VCaP (cell line): ENCODE measurements at regions not wholly inside any gene's neighbourhood (a gene's known extent, or its start where the extent isn't known, plus 50 kb on each side); places are given as distances from the start of the nearest gene placed in this dataset.
A peak's percentile ranks its signal among the peaks of the same experiment; 100 is the strongest.

Experiments used
- H3K27ac ChIP-seq: fragments of 450-650 bp; 2 replicates; pipeline ENCODE4 v1.5.1; 2017
- TF ChIP-seq, protein P1 (sequence below): fragments of 450-650 bp; conservative IDR thresholded peaks from 2 replicates; pipeline ENCODE4 v1.5.1; 2017; ENCODE audit warnings: mild to moderate bottlenecking, moderate library complexity

DNA sequence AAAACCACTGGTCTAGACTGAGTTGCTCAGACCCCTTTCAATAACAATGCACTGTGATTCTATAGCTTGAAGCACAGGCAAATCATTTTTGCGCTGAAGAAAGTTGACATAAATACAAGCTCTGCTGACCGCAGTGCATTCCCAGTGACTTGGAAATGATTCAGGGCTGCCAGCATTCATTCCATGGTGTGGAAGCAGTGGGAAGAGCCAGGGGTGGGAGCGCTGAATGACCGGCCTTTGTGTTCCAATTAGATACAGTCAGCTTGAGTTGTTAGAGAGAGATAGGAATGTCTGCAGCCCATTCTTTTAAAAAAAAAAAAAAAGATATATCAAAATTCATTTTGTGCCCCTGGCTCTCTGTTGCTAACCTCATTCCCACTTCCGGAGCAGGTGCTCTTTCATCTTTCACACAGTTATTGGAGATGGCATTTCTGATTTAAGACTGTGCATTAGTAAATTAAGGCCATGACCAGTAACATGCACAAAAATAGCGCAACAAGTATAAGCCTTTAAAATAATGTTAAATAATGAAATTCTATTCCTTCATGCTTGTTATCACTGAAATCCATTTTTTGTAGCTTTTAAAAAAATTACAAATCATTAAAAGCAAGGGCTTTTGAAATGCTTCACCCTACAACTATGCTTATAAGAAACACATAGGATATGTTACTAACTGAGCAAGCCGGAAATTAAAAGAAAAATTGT lies 59.4 kb upstream of the CTLA4 start:
- TF ChIP-seq, protein P1, sequence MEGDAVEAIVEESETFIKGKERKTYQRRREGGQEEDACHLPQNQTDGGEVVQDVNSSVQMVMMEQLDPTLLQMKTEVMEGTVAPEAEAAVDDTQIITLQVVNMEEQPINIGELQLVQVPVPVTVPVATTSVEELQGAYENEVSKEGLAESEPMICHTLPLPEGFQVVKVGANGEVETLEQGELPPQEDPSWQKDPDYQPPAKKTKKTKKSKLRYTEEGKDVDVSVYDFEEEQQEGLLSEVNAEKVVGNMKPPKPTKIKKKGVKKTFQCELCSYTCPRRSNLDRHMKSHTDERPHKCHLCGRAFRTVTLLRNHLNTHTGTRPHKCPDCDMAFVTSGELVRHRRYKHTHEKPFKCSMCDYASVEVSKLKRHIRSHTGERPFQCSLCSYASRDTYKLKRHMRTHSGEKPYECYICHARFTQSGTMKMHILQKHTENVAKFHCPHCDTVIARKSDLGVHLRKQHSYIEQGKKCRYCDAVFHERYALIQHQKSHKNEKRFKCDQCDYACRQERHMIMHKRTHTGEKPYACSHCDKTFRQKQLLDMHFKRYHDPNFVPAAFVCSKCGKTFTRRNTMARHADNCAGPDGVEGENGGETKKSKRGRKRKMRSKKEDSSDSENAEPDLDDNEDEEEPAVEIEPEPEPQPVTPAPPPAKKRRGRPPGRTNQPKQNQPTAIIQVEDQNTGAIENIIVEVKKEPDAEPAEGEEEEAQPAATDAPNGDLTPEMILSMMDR, result no peak
- no peak overlapping the region; the same call in 1 of the 2 replicates for H3K27ac ChIP-seq

DNA sequence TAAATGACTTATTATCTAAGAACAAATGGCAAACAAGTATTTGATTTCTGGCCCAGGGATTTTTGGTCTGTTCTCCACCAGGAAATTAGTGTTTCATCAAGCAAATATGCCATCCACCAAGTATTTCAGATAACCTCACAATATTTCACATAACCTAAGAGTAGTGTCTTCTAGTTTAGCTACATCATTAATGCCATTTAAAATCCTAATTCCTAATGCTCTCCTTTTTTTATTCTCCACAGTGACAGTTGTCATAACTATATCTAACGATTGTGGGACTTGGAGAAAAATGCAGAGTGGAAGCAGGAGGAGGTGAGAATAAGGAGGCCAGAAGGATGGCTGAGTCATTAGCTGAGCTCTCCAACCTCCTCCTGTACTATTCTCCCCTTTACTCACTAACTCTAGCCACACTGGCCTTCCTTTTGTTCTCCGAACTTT lies 58.5 kb upstream of the CTLA4 start:
- TF ChIP-seq, protein P1, result no peak
- H3K27ac ChIP-seq, result no peak overlapping the region

DNA sequence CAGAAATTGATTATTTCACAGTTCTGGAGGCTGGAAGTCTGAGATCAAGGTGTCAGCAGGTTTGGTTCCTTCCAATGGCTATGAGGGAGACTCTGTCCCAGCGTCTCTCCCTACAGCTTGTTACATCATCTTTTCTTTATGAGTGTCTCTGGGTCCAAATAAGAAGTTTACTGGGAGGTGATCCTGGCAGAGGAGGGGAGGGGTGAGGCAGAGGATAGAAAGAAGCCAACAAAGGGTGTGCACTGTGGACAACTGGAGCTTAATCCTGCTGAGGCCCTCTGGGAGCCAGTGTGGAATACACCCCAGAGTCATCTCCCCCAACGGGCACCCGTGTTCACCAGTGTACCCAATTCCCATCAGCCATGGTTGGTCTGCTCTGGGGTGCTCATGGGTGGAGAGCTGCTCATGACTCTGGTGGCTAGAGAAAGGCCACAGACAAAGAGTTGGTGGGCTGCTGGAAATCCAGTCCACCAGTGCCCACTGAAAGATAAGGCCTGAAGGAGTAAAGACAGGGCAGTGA lies 57.5 kb upstream of the CTLA4 start:
- TF ChIP-seq, protein P1, result no peak

DNA sequence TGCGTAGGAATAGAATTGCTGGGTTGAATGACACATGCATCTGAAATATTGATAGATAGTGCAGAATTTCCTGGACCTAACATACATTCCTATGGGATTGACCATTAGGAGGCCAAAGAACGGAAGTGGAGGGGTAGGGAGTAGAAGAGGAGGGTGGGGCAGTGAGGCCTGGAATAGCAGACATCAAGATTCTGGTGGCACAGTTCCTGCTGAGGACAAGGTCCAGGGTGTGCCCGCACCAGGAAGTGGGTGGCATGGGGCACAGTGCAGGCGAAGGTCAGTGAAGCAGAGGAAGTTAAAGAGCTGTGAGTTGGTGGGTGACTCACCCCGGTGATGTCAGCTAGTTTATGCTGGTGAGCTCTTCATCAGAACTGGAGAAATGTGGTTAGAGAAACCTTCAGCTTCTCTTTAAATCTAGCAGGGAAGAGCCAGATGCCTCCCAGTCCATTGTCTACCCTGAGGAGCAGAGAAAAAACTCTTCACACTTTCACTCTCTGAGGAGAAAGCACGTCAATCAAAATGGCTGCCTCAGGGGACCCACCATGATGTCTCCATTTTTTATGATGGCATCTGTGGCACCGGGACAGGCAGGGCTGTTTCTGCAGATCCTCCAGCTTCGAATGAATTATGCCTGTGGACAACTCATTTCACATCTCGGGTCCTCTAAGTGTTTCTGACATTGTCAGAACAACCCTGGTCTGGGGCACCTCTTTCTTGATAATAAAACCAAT lies 55.9 kb upstream of the CTLA4 start:
- H3K27ac ChIP-seq, result no peak overlapping the region

More for the DNA sequence above, 57.5 kb upstream of the CTLA4 start:
- no peak overlapping the region for H3K27ac ChIP-seq

DNA sequence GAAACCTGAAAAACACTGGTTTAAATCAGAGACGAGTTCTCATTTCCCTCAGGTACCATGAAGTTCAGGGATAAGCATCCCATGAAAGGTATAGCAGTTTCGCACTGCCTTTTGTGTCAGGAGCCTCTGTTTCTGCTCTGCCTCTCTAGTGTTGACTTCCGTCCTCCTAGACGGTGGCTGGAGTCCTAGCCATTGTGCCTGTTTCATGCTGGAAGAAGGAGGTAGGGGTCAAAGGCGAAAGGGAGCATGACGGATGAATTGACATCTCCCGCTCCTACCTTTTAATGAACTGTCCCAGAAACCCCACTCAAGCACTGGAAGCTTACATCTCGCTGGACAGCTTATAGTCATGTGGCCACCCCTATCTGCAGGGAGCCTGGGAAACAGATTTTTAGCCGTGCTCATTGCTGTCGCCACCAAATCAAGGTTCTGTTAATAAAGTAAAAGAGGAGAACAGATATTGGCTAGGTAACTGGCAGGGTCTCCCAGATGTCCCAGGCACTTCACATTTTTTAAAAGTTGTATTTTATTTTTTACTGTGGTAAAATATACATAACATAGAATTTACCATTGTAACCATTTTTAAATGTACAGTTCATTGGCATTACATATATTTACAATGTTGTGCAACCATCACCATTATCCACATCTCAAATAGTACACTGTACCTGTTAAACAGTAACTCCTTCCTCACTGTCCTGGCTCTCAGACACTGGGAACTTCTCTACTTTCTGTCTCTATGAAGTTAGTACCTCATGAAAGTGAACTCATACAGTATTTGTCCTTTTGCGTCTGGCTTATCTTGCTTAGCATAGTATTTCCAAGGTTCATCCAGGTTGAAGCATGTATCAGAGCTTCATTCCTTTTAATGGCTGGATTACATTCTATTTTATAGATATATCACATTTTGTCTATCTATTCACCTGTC lies 55.0 kb upstream of the CTLA4 start:
- H3K27ac ChIP-seq, result peak overlapping the region; percentile 69; the same call in 1 of the 2 replicates
- TF ChIP-seq, protein P1, result no peak

More for the DNA sequence above, 55.9 kb upstream of the CTLA4 start:
- TF ChIP-seq, protein P1, result no peak

DNA sequence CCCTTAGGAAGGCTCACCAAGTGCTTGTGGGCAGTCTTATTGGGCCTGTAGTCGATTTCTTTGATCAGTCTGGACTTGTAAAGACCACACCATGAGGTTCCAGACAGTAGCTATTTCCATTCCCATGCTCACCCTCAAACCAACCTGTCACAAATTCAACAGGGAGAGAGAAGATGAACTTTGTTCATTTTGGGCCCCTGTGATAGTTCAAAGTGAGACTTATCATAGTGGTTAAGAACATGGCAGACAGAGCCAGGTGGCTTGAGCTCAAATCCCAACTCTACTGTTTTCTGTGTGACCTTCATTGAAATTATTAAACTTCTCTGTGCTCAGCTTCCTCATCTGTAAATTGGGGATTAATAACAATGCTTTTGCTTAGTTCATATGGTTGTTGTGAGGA lies 53.9 kb upstream of the CTLA4 start:
- peak overlapping the region; percentile 69; the same call in 1 of the 2 replicates for H3K27ac ChIP-seq
- TF ChIP-seq, protein P1, result no peak
